ENCODE measurements at regions not wholly inside any gene's neighbourhood (a gene's known extent, or its start where the extent isn't known, plus 50 kb on each side); places are given as distances from the start of the nearest gene placed in this dataset.

DNA sequence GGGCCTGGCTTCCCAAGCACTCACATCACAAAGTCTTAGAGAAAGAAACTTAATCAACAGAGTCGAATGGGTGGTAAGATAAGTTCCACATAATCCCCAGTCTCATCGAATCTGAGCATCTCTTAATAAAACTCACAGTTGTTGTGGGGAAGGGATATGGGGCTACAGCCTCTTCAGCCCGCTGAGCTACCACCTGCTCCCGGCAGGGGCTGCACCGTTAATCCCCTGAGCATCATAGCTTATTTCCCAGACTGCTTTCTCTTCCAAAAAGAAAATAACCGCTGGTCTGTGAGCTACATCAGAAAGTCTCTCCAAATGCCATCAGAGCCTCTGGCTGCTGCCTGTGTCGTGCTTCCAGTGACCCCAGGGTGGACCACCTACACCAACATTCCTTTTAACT, 139.4 kb upstream of the CELF4 start:
- H2BK20ac ChIP-seq (ENCODE audit: low read length), result no peak overlapping the region
- H3K9me3 ChIP-seq (ENCODE audit: insufficient read depth in 2 of 2, low read depth in 1 of 2, low read length in 1 of 2), result no peaks in the 10 kb centered on the region
- WGBS, 2 experiments (ENCODE audit: extremely low coverage in 1 of 2, insufficient coverage in 1 of 2, insufficient read length in 1 of 2, insufficient replicate concordance in 2 of 2, low coverage in 1 of 2, low lambda C conversion rate in 2 of 2, missing lambda C conversion rate in 1 of 2), result 95% methylated on average over 7 of the region's 7 CpGs; no CpG with 5 or more reads in 1 of the 2 experiments
- H2BK15ac ChIP-seq (ENCODE audit: low read length), result no peak overlapping the region
- H2AK5ac ChIP-seq (ENCODE audit: low read depth, low read length), result no peak overlapping the region
- no peak overlapping the region for H3K4me3 ChIP-seq (ENCODE audit: extremely low read depth in 1 of 4, insufficient read depth in 2 of 4, low read depth in 3 of 4, low read length in 4 of 4)
- H3K23me2 ChIP-seq (ENCODE audit: low read depth, low read length), result no peaks in the 10 kb centered on the region; the same call in 1 of the 2 replicates
- H3K4ac ChIP-seq (replicated peaks; ENCODE audit: insufficient read length, low read depth, low read length), result no peak overlapping the region
- no peak overlapping the region; the same call in 1 of the 2 replicates for H3K18ac ChIP-seq (ENCODE audit: extremely low read depth, low read length)
- no peak overlapping the region for H2BK120ac ChIP-seq (replicated peaks; ENCODE audit: low read depth, low read length)
- H3K79me1 ChIP-seq (ENCODE audit: low read depth, low read length), result no peaks in the 10 kb centered on the region
- H3K23ac ChIP-seq (ENCODE audit: insufficient read length), result no peak overlapping the region
- no peak overlapping the region for H4K8ac ChIP-seq (ENCODE audit: extremely low read depth, insufficient read depth, low read length)
- no peak overlapping the region; the same call in 1 of the 2 replicates for H2BK12ac ChIP-seq (ENCODE audit: low read depth, low read length)
- H3K27ac ChIP-seq (ENCODE audit: low read depth, low read length), result no peak overlapping the region
- H4K91ac ChIP-seq (replicated peaks; ENCODE audit: insufficient read length, low read length), result no peak overlapping the region
- H3K4me2 ChIP-seq (ENCODE audit: insufficient read depth in 1 of 2, low read depth in 2 of 2, low read length in 2 of 2), result no peak overlapping the region
- H3K56ac ChIP-seq (replicated peaks; ENCODE audit: insufficient read length, low read depth, low read length), result no peak overlapping the region
- FAIRE-seq (no peak), DNase-seq (ENCODE audit: low read depth in 1 of 2, low spot score in 2 of 2) (no peak)
- H3K4me1 ChIP-seq (replicated peaks in 1 of 4; ENCODE audit: control insufficient read depth in 3 of 4, insufficient read depth in 4 of 4, low read length in 3 of 4), result no peaks in the 10 kb centered on the region; a peak in 1 of 7 replicates
- no peak overlapping the region for H2AFZ ChIP-seq (ENCODE audit: low read length)
- ChIA-PET POLR2A (ENCODE audit: partially characterized antibody) (interaction anchor here (1.2 kb wide), 1 partner anchor 9 kb away, joined by 3 read pairs; no protein-coding TSS in a partner anchor), CTCF (ENCODE audit: partially characterized antibody) (interaction anchor here (0.6 to 0.9 kb wide), 4 partner anchors 15 to 170 kb away, joined by 3 read pairs; no protein-coding TSS in a partner anchor)
- no peaks in the 10 kb centered on the region for H3K36me3 ChIP-seq (ENCODE audit: control insufficient read depth in 2 of 4, insufficient read depth in 4 of 4, low read length in 3 of 4)
- H3K79me2 ChIP-seq (ENCODE audit: control insufficient read depth in 1 of 2, insufficient read depth in 2 of 2, low read length in 2 of 2), result no peaks in the 10 kb centered on the region
- no peak overlapping the region for H3K14ac ChIP-seq (ENCODE audit: insufficient read length)
- no peak overlapping the region for H2BK5ac ChIP-seq (ENCODE audit: low read depth, low read length)
- no peaks in the 10 kb centered on the region; a peak in 2 of 7 replicates for H3K27me3 ChIP-seq (replicated peaks in 1 of 4; ENCODE audit: control insufficient read depth in 3 of 4, extremely low read depth in 1 of 4, insufficient read depth in 3 of 4, low read length in 3 of 4)
- no peak overlapping the region for H4K5ac ChIP-seq (ENCODE audit: insufficient read length, low read depth, low read length)
- H3K9ac ChIP-seq (replicated peaks in 1 of 4; ENCODE audit: extremely low read depth in 1 of 4, low read depth in 3 of 4, low read length in 3 of 4), result no peak overlapping the region
- no peaks in the 10 kb centered on the region for H4K20me1 ChIP-seq (replicated peaks in 1 of 2; ENCODE audit: control insufficient read depth in 1 of 2, insufficient read depth in 2 of 2, low read length in 2 of 2)
- TF ChIP-seq POU5F1 (IDR thresholded peaks at IDR 0.05; ENCODE audit: low read depth, low read length), result no peak
- TF ChIP-seq RAD21 (IDR thresholded peaks at IDR 0.05 in 1 of 2, conservative IDR thresholded peaks at IDR 0.05 in 1 of 2; ENCODE audit: low read depth in 2 of 2, low read length in 2 of 2), result no peak
- TF ChIP-seq, protein P1, sequence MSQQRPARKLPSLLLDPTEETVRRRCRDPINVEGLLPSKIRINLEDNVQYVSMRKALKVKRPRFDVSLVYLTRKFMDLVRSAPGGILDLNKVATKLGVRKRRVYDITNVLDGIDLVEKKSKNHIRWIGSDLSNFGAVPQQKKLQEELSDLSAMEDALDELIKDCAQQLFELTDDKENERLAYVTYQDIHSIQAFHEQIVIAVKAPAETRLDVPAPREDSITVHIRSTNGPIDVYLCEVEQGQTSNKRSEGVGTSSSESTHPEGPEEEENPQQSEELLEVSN (IDR thresholded peaks at IDR 0.05), result no peak
- TF ChIP-seq TEAD4 (IDR thresholded peaks at IDR 0.05; ENCODE audit: low read depth, low read length), result no peak
- TF ChIP-seq SUZ12 (IDR thresholded peaks at IDR 0.05; ENCODE audit: low read length), result no peak
- no peak for TF ChIP-seq TCF12 (IDR thresholded peaks at IDR 0.05; ENCODE audit: low read depth, low read length)
- no peak for TF ChIP-seq SIN3A (conservative IDR thresholded peaks at IDR 0.05 in 1 of 2, IDR thresholded peaks at IDR 0.05 in 1 of 2; ENCODE audit: low read depth in 1 of 2, low read length in 2 of 2)
- no peak for TF ChIP-seq KDM1A (IDR thresholded peaks at IDR 0.05; ENCODE audit: borderline replicate concordance, low read length)
- TF ChIP-seq, protein P2, sequence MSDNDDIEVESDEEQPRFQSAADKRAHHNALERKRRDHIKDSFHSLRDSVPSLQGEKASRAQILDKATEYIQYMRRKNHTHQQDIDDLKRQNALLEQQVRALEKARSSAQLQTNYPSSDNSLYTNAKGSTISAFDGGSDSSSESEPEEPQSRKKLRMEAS (IDR thresholded peaks at IDR 0.05), result no peak
- TF ChIP-seq, protein P3, sequence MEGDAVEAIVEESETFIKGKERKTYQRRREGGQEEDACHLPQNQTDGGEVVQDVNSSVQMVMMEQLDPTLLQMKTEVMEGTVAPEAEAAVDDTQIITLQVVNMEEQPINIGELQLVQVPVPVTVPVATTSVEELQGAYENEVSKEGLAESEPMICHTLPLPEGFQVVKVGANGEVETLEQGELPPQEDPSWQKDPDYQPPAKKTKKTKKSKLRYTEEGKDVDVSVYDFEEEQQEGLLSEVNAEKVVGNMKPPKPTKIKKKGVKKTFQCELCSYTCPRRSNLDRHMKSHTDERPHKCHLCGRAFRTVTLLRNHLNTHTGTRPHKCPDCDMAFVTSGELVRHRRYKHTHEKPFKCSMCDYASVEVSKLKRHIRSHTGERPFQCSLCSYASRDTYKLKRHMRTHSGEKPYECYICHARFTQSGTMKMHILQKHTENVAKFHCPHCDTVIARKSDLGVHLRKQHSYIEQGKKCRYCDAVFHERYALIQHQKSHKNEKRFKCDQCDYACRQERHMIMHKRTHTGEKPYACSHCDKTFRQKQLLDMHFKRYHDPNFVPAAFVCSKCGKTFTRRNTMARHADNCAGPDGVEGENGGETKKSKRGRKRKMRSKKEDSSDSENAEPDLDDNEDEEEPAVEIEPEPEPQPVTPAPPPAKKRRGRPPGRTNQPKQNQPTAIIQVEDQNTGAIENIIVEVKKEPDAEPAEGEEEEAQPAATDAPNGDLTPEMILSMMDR (IDR thresholded peaks at IDR 0.05; ENCODE audit: control extremely low read depth in 1 of 3, insufficient read depth in 1 of 3, low read depth in 1 of 3, low read length in 3 of 3), result no peak

Measured in H1 (cell line).